Panc1 (cell line): ENCODE measurements at regions not wholly inside any gene's neighbourhood (a gene's known extent, or its start where the extent isn't known, plus 50 kb on each side); places are given as distances from the start of the nearest gene placed in this dataset.

Experiments used
- ATAC-seq: fragments of 200-7000 bp; cut with Tn5 transposase; 2 replicates; pipeline ENCODE4 v1.9.1; 2020; ENCODE audit warnings: mild to moderate bottlenecking, moderate library complexity
- BruUV-seq: library from RNA; stranded (reverse); fragments of 400-500 nt; replicated peaks from 2 replicates; lab custom pipeline; 2021; lab: Mats Ljungman, UMichigan
- CTCF ChIA-PET: fragments of 300-600 bp; sonication (Branson Sonifier 250); formaldehyde crosslinking; loops from one replicate; lab custom pipeline; 2022; ENCODE audit warnings: antibody characterized with exemption; lab: Charles Lee
- POLR2A ChIA-PET: fragments of 300-600 bp; sonication (Branson Sonifier 250); formaldehyde crosslinking; loops from one replicate; lab custom pipeline; 2022; ENCODE audit warnings: antibody characterized with exemption; lab: Charles Lee
- DNase-seq: peaks from one replicate; pipeline ENCODE4 v3.0.0-alpha.2; 2010; ENCODE audit warnings: low read depth, low spot score
- H3K27ac ChIP-seq: 2 replicates; pipeline ENCODE4 v1.5.1; 2011; ENCODE audit warnings: mild to moderate bottlenecking, low read length, inconsistent platforms
- H3K27me3 ChIP-seq: fragments of 200-500 bp; sonication (Bioruptor generic); 2 replicates; pipeline ENCODE4 v1.6.0; 2014; ENCODE audit warnings: low read length, inconsistent platforms; ENCODE audit not compliant: control insufficient read depth, insufficient read depth
- H3K36me3 ChIP-seq: fragments of 200-500 bp; sonication (Bioruptor generic); 2 replicates; pipeline ENCODE4 v1.5.1; 2014; ENCODE audit warnings: inconsistent platforms, mild to moderate bottlenecking, low read length, moderate library complexity; ENCODE audit not compliant: control insufficient read depth, insufficient read depth
- H3K4me1 ChIP-seq: 2 replicates; pipeline ENCODE4 v1.5.1; 2011; ENCODE audit warnings: inconsistent platforms, mild to moderate bottlenecking, low read length, moderate library complexity; ENCODE audit not compliant: control insufficient read depth, insufficient read depth
- H3K4me3 ChIP-seq, 2 experiments: 2 replicates each; pipeline ENCODE4 v1.5.1; 2011 to 2012; ENCODE audit warnings: low read depth in 2 of 2, low read length in 2 of 2, mild to moderate bottlenecking in 2 of 2, inconsistent platforms in 1 of 2, moderate library complexity in 1 of 2
- H3K9me3 ChIP-seq: fragments of 200-500 bp; sonication (Bioruptor generic); 2 replicates; pipeline ENCODE4 v1.5.1; 2014; ENCODE audit warnings: low read depth, mild to moderate bottlenecking, inconsistent platforms, low read length, moderate library complexity; ENCODE audit not compliant: control insufficient read depth, insufficient read depth
- CTCF ChIP-seq: fragments of 450-650 bp; IDR thresholded peaks from 2 replicates; pipeline ENCODE4 v1.5.1; 2017; ENCODE audit warnings: mild to moderate bottlenecking
- POLR2AphosphoS5 ChIP-seq: IDR thresholded peaks from 2 replicates; pipeline ENCODE4 v1.6.1; 2012; ENCODE audit warnings: mild to moderate bottlenecking, low read depth, low read length, moderate library complexity
- REST ChIP-seq, 2 experiments: IDR thresholded peaks; 2 replicates each; pipeline ENCODE4 v1.6.1; 2011 to 2012; ENCODE audit warnings: low read depth in 2 of 2, control low read depth in 1 of 2, low read length in 1 of 2, mild to moderate bottlenecking in 1 of 2, moderate library complexity in 1 of 2; ENCODE audit not compliant: insufficient read depth in 1 of 2
- SIN3A ChIP-seq: IDR thresholded peaks from 2 replicates; pipeline ENCODE4 v1.6.1; 2012; ENCODE audit warnings: low read depth, mild to moderate bottlenecking, low read length, moderate library complexity, borderline replicate concordance; ENCODE audit not compliant: insufficient read depth
- TCF7L2 ChIP-seq: IDR thresholded peaks from 2 replicates; pipeline ENCODE4 v1.6.1; 2011; ENCODE audit warnings: mild to moderate bottlenecking, low read depth, low read length, inconsistent platforms
- in situ Hi-C: cut with HindIII; loops from 2 replicates; pipeline ENCODE4 v1.10.0; 2016; ENCODE audit warnings: low sequenced_read_pairs, low pct_unique_long_range_greater_than_20kb
- intact Hi-C: fragments of 100-400 bp; cut with micrococcal nuclease; formaldehyde crosslinking; loops from one replicate; pipeline ENCODE4 v1.10.0; 2022; ENCODE audit not compliant: unreplicated experiment

- in situ Hi-C loops (no loop called here), intact Hi-C loops (no loop called here)
- Histone ChIP-seq H3K27me3 (no peaks in the 10 kb centered on the region; the same call in 1 of the 2 replicates), H3K27ac (no peak overlapping the region), H3K9me3 (no peaks in the 10 kb centered on the region), H3K36me3 (no peaks in the 10 kb centered on the region), H3K4me3 (no peak overlapping the region), H3K4me1 (peaks cover 2% of the 10 kb centered on the region; the same call in 1 of the 2 replicates)
- no peak for ATAC-seq
- ChIA-PET POLR2A (no interaction called here), CTCF (no interaction called here)
- DNase-seq = no peak
- TF ChIP-seq REST (IDR thresholded peaks at IDR 0.05; ENCODE audit: insufficient read depth in 1 of 2, low read depth in 2 of 2, low read length in 1 of 2) (no peak), TCF7L2 (no peak), CTCF (no peak), SIN3A (no peak), POLR2AphosphoS5 (no peak)
- no TSS peak for BruUV-seq
Measured at GRCh38 chr1:212225416-212225815, 59.8 kb upstream of the PPP2R5A start.

GRCh38 chr1:212225871-212226302 lies 59.3 kb upstream of the PPP2R5A start:
- POLR2A ChIA-PET = no interaction called here
- no peak for TF ChIP-seq SIN3A
- TF ChIP-seq REST (IDR thresholded peaks at IDR 0.05; ENCODE audit: insufficient read depth in 1 of 2, low read depth in 2 of 2, low read length in 1 of 2) = no peak
- no peak for TF ChIP-seq TCF7L2
- TF ChIP-seq CTCF = no peak
- TF ChIP-seq POLR2AphosphoS5 = no peak
- DNase-seq (no peak), ATAC-seq (no peak)
- no TSS peak for BruUV-seq
- H3K9me3 ChIP-seq = no peaks in the 10 kb centered on the region
- intact Hi-C loops (no loop called here), in situ Hi-C loops (no loop called here)
- CTCF ChIA-PET = no interaction called here
- no peaks in the 10 kb centered on the region for H3K36me3 ChIP-seq
- H3K4me1 ChIP-seq = peaks cover 2% of the 10 kb centered on the region; the same call in 1 of the 2 replicates
- H3K27me3 ChIP-seq = no peaks in the 10 kb centered on the region; the same call in 1 of the 2 replicates
- H3K4me3 ChIP-seq = no peak overlapping the region
- H3K27ac ChIP-seq = no peak overlapping the region
